WTC11 (cell line): ENCODE measurements at regions not wholly inside any gene's neighbourhood (a gene's known extent, or its start where the extent isn't known, plus 50 kb on each side); places are given as distances from the start of the nearest gene placed in this dataset.
A peak's percentile ranks its signal among the peaks of the same experiment; 100 is the strongest.
"Not testable (repeated sequence)": the region's sequence is repeated elsewhere in the genome, so short reads cannot be mapped to it uniquely, and the experiment has no call there.

Experiments used
- ATAC-seq: fragments of 200-7000 bp; cut with Tn5 transposase; 2 replicates; pipeline ENCODE4 v1.10.0; 2021; ENCODE audit warnings: mild to moderate bottlenecking, moderate library complexity
- CTCF ChIA-PET: fragments of 300-600 bp; sonication (Branson Sonifier 250); formaldehyde crosslinking; loops from one replicate; lab custom pipeline; 2021; ENCODE audit warnings: antibody characterized with exemption; lab: Charles Lee
- POLR2A ChIA-PET: fragments of 350-600 bp; sonication (Branson Sonifier 250); formaldehyde crosslinking; loops from one replicate; lab custom pipeline; 2021; ENCODE audit warnings: antibody characterized with exemption; lab: Charles Lee
- DNase-seq: peaks from one replicate; pipeline ENCODE4 v3.0.0; 2021; ENCODE audit warnings: low spot score
- H3K27ac Mint-ChIP-seq: 2 replicates; pipeline ENCODE4 v1.8.0; 2021; ENCODE audit warnings: mixed read lengths
- H3K27me3 Mint-ChIP-seq: 2 replicates; pipeline ENCODE4 v1.8.0; 2021; ENCODE audit warnings: low read depth, mild to moderate bottlenecking, moderate library complexity, mixed read lengths
- H3K36me3 Mint-ChIP-seq: 2 replicates; pipeline ENCODE4 v1.8.0; 2021; ENCODE audit warnings: mixed read lengths
- H3K4me1 Mint-ChIP-seq: 2 replicates; pipeline ENCODE4 v1.8.0; 2022; ENCODE audit warnings: mixed read lengths
- H3K4me3 Mint-ChIP-seq: 2 replicates; pipeline ENCODE4 v1.8.0; 2021; ENCODE audit warnings: mild to moderate bottlenecking, moderate library complexity, mixed read lengths
- H3K9me3 Mint-ChIP-seq: 2 replicates; pipeline ENCODE4 v1.8.0; 2021; ENCODE audit warnings: mixed read lengths
- CREM ChIP-seq: sonication (generic); formaldehyde crosslinking; IDR thresholded peaks from 2 replicates; pipeline ENCODE4 v1.8.1; 2022; ENCODE audit warnings: mild to moderate bottlenecking, missing genetic modification reagents, moderate library complexity
- ESRRA ChIP-seq: sonication (generic); formaldehyde crosslinking; IDR thresholded peaks from 2 replicates; pipeline ENCODE4 v1.8.1; 2022; ENCODE audit warnings: mild to moderate bottlenecking, missing genetic modification reagents, borderline replicate concordance
- FOXK1 ChIP-seq: sonication (generic); formaldehyde crosslinking; IDR thresholded peaks from 2 replicates; pipeline ENCODE4 v1.8.0; 2022; ENCODE audit warnings: mild to moderate bottlenecking, moderate library complexity, missing genetic modification reagents
- HMGA2 ChIP-seq: fragments of 250-450 bp; sonication (Bioruptor Pico); IDR thresholded peaks from 2 replicates; pipeline ENCODE4 v1.4.0; 2021; ENCODE audit warnings: mild to moderate bottlenecking, moderate library complexity
- IRF2 ChIP-seq: sonication (generic); formaldehyde crosslinking; IDR thresholded peaks from 2 replicates; pipeline ENCODE4 v1.8.0; 2022; ENCODE audit warnings: low read depth, missing genetic modification reagents, borderline replicate concordance
- JUN ChIP-seq: sonication (generic); formaldehyde crosslinking; IDR thresholded peaks from 2 replicates; pipeline ENCODE4 v1.8.0; 2023; ENCODE audit warnings: mild to moderate bottlenecking, missing genetic modification reagents
- SP1 ChIP-seq: sonication (generic); formaldehyde crosslinking; conservative IDR thresholded peaks from 2 replicates; pipeline ENCODE4 v1.8.1; 2022; ENCODE audit warnings: missing genetic modification reagents
- TEAD1 ChIP-seq: sonication (generic); formaldehyde crosslinking; IDR thresholded peaks from 2 replicates; pipeline ENCODE4 v1.8.0; 2022; ENCODE audit warnings: mild to moderate bottlenecking, missing genetic modification reagents
- TEAD4 ChIP-seq: sonication (generic); formaldehyde crosslinking; IDR thresholded peaks from 2 replicates; pipeline ENCODE4 v1.8.0; 2022; ENCODE audit warnings: mild to moderate bottlenecking, missing genetic modification reagents
- TF ChIP-seq, protein P1 (sequence below): sonication (generic); formaldehyde crosslinking; IDR thresholded peaks from 2 replicates; pipeline ENCODE4 v1.8.0; 2022; ENCODE audit warnings: mild to moderate bottlenecking, missing genetic modification reagents
- TF ChIP-seq, protein P2 (sequence below): sonication (generic); formaldehyde crosslinking; IDR thresholded peaks from 2 replicates; pipeline ENCODE4 v1.8.0; 2022; ENCODE audit warnings: mild to moderate bottlenecking, missing genetic modification reagents
- TF ChIP-seq, protein P3 (sequence below): sonication (generic); formaldehyde crosslinking; IDR thresholded peaks from 2 replicates; pipeline ENCODE4 v1.8.0; 2022; ENCODE audit warnings: mild to moderate bottlenecking, missing genetic modification reagents
- TF ChIP-seq, protein P4 (sequence below): sonication (generic); formaldehyde crosslinking; conservative IDR thresholded peaks from 2 replicates; pipeline ENCODE4 v1.8.1; 2023; ENCODE audit warnings: mild to moderate bottlenecking, low read depth, missing genetic modification reagents, moderate library complexity
- TF ChIP-seq, protein P5 (sequence below): sonication (generic); formaldehyde crosslinking; IDR thresholded peaks from 2 replicates; pipeline ENCODE4 v1.8.0; 2022; ENCODE audit warnings: mild to moderate bottlenecking, missing genetic modification reagents
- TF ChIP-seq, protein P6 (sequence below): sonication (generic); formaldehyde crosslinking; IDR thresholded peaks from 2 replicates; pipeline ENCODE4 v1.8.1; 2023; ENCODE audit warnings: mild to moderate bottlenecking, missing genetic modification reagents, moderate library complexity

DNA sequence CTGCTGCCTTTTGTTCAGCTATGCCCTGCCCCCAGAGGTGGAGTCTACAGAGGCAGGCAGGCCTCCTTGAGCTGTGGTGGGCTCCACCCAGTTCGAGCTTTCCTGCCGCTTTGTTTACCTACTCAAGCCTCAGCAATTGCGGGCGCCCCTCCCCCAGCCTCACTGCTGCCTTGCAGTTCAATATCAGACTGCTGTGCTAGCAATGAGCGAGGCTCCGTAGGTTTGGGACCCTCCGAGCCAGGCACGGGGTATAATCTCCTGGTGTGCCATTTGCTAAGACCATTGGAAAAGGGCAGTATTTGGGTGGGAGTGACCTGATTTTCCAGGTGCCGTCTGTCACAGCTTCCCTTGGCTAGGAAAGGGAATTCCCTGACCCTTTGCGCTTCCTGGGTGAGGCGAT lies 51.9 kb downstream of the DIPK2A start:
- not testable (repeated sequence) for ATAC-seq

DNA sequence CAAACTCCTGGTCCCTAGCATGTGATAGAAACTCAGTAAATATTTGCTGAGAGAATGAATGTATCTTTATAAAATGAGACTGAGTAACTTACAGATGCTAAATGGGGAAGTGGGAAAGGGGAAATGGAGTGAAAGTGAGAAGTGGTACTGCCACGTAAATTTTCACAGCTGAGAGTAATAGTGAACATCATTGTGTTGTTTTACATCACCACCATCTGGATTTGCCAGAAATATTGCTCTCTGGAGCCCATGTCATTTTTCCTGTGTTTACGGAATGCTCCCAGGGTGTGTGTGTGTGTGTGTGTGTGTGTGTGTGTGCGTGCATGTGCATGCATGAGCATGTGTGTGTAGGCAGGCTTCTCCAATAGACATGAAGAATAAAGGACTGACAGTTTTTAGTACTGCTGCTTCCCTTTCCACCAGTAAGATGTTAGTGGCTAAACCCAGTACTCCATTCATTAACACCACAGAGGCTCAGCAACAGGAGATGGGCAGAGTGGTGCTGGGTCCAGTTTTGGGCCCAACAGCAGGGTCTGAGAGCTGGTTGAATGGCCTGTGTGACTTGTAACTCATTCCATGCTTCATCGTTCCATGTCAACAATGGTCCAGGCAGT lies 57.3 kb downstream of the DIPK2A start:
- no peak for DNase-seq
- CTCF ChIA-PET: no interaction called here
- Mint-ChIP-seq H3K4me3 (no peak overlapping the region), H3K36me3 (peaks cover 8% of the 10 kb centered on the region), H3K27ac (no peak overlapping the region), H3K4me1 (peaks cover 10% of the 10 kb centered on the region), H3K9me3 (peaks cover 20% of the 10 kb centered on the region), H3K27me3 (no peaks in the 10 kb centered on the region)
- POLR2A ChIA-PET: no interaction called here
- TF ChIP-seq JUN (CRISPR knock-in tag): no peak
- TF ChIP-seq FOXK1 (CRISPR knock-in tag): no peak
- no peak for TF ChIP-seq TEAD1 (CRISPR knock-in tag)
- TF ChIP-seq, protein P1, sequence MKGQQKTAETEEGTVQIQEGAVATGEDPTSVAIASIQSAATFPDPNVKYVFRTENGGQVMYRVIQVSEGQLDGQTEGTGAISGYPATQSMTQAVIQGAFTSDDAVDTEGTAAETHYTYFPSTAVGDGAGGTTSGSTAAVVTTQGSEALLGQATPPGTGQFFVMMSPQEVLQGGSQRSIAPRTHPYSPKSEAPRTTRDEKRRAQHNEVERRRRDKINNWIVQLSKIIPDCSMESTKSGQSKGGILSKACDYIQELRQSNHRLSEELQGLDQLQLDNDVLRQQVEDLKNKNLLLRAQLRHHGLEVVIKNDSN (CRISPR knock-in tag): no peak
- TF ChIP-seq, protein P2, sequence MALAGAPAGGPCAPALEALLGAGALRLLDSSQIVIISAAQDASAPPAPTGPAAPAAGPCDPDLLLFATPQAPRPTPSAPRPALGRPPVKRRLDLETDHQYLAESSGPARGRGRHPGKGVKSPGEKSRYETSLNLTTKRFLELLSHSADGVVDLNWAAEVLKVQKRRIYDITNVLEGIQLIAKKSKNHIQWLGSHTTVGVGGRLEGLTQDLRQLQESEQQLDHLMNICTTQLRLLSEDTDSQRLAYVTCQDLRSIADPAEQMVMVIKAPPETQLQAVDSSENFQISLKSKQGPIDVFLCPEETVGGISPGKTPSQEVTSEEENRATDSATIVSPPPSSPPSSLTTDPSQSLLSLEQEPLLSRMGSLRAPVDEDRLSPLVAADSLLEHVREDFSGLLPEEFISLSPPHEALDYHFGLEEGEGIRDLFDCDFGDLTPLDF: no peak
- no peak for TF ChIP-seq TEAD4 (CRISPR knock-in tag)
- TF ChIP-seq, protein P3, sequence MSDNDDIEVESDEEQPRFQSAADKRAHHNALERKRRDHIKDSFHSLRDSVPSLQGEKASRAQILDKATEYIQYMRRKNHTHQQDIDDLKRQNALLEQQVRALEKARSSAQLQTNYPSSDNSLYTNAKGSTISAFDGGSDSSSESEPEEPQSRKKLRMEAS (CRISPR knock-in tag): no peak
- TF ChIP-seq CREM (CRISPR knock-in tag): no peak
- TF ChIP-seq SP1 (CRISPR knock-in tag): no peak
- TF ChIP-seq, protein P4, sequence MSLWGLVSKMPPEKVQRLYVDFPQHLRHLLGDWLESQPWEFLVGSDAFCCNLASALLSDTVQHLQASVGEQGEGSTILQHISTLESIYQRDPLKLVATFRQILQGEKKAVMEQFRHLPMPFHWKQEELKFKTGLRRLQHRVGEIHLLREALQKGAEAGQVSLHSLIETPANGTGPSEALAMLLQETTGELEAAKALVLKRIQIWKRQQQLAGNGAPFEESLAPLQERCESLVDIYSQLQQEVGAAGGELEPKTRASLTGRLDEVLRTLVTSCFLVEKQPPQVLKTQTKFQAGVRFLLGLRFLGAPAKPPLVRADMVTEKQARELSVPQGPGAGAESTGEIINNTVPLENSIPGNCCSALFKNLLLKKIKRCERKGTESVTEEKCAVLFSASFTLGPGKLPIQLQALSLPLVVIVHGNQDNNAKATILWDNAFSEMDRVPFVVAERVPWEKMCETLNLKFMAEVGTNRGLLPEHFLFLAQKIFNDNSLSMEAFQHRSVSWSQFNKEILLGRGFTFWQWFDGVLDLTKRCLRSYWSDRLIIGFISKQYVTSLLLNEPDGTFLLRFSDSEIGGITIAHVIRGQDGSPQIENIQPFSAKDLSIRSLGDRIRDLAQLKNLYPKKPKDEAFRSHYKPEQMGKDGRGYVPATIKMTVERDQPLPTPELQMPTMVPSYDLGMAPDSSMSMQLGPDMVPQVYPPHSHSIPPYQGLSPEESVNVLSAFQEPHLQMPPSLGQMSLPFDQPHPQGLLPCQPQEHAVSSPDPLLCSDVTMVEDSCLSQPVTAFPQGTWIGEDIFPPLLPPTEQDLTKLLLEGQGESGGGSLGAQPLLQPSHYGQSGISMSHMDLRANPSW (CRISPR knock-in tag): no peak
- TF ChIP-seq ESRRA (CRISPR knock-in tag): no peak
- TF ChIP-seq, protein P5, sequence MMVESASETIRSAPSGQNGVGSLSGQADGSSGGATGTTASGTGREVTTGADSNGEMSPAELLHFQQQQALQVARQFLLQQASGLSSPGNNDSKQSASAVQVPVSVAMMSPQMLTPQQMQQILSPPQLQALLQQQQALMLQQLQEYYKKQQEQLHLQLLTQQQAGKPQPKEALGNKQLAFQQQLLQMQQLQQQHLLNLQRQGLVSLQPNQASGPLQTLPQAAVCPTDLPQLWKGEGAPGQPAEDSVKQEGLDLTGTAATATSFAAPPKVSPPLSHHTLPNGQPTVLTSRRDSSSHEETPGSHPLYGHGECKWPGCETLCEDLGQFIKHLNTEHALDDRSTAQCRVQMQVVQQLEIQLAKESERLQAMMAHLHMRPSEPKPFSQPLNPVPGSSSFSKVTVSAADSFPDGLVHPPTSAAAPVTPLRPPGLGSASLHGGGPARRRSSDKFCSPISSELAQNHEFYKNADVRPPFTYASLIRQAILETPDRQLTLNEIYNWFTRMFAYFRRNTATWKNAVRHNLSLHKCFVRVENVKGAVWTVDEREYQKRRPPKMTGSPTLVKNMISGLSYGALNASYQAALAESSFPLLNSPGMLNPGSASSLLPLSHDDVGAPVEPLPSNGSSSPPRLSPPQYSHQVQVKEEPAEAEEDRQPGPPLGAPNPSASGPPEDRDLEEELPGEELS: no peak
- ATAC-seq: no peak

More for the DNA sequence above, 51.9 kb downstream of the DIPK2A start:
- POLR2A ChIA-PET, H3K4me3 Mint-ChIP-seq, H3K27me3 Mint-ChIP-seq, H3K27ac Mint-ChIP-seq, CTCF ChIA-PET, H3K4me1 Mint-ChIP-seq: not testable (repeated sequence)
- peak; percentile 18 for DNase-seq
- Mint-ChIP-seq H3K36me3 (peaks cover 16% of the 10 kb centered on the region), H3K9me3 (peaks cover 51% of the 10 kb centered on the region)

DNA sequence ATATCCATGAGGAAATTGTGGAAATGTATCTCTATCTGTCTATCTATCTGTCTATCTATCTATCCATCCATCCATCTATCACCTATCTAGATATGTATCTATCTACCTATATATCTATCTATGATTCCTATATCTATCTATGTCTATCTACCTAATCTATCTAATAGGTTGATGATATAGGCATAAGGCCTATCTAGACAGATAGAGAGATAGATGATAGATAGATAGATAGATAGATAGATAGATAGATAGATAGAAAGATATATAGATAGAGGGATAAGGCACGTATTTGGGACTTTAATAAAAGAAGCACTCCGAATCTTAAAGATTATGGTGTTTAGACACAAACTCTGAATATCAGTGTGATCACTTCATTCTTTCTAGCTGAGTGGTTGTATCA lies 58.1 kb downstream of the DIPK2A start:
- no peak overlapping the region for H3K4me3 Mint-ChIP-seq
- no peaks in the 10 kb centered on the region for H3K27me3 Mint-ChIP-seq
- TF ChIP-seq IRF2 (no peak), HMGA2 (CRISPR knock-in tag) (no peak), FOXK1 (CRISPR knock-in tag) (no peak)
- TF ChIP-seq, protein P6, sequence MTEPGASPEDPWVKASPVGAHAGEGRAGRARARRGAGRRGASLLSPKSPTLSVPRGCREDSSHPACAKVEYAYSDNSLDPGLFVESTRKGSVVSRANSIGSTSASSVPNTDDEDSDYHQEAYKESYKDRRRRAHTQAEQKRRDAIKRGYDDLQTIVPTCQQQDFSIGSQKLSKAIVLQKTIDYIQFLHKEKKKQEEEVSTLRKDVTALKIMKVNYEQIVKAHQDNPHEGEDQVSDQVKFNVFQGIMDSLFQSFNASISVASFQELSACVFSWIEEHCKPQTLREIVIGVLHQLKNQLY (CRISPR knock-in tag): no peak
- DNase-seq (no peak), ATAC-seq (no peak)
- H3K4me1 Mint-ChIP-seq: peaks cover 6% of the 10 kb centered on the region
- 0 out of 2 replicates have a peak, but pooled peaks cover 2% of the 10 kb centered on the region for H3K36me3 Mint-ChIP-seq
- CTCF ChIA-PET: no interaction called here
- POLR2A ChIA-PET: no interaction called here
- peaks cover 11% of the 10 kb centered on the region for H3K9me3 Mint-ChIP-seq
- no peak overlapping the region for H3K27ac Mint-ChIP-seq
